ENCODE measurements at regions not wholly inside any gene's neighbourhood (a gene's known extent, or its start where the extent isn't known, plus 50 kb on each side); places are given as distances from the start of the nearest gene placed in this dataset.

DNA sequence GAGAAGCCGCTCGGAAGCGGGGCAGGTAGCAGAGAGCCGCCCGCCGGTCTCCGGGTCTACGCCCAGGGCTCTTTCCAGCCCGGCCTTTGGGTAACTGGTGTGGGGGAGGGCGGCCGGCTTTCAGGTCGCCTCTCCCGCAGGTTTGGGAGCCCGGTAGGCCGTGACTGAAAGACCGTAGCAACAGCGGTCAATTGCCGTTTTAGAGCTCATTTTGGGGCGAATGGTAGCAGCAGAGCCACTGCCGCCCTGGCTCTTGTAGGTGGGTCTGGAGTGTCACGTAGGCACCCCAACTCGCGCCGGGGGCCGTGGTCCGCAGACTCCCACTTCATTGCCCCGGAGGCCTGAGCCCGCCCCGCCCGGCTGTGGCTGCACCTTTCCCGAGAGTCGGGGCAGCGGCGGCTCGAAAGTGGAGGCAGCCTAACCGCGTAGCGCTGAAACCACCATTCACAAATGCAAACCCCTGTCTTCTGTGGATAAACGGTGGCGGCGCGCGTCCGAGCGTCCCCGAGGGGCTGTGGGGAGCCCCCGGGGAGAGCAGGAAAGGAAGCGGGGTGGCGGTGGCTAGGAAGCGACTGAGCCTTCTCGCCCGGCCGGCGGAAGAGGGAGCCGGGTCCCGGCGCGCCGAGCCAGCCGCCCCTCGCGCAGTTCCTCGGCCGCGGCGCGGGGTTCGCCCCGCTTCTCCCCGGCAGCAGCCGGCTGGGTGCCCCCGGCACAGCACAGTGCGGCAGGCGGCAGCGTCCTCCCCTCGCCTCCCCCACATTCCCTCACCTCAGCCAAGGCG is 2185.1 kb upstream of the TENM3 start:
- Histone ChIP-seq H3K4me1 (peaks cover 25% of the 10 kb centered on the region), H3K36me3 (no peaks in the 10 kb centered on the region), H3K27ac (no peak overlapping the region), H3K9me3 (no peaks in the 10 kb centered on the region), H3K27me3 (peaks cover 53% of the 10 kb centered on the region), H3K4me3 (peak overlapping the region; percentile 60)
- 2% methylated on average over 34 of the region's 77 CpGs for WGBS
- DNase-seq (ENCODE audit: low spot score in 2 of 2): no peak
- no peak for TF ChIP-seq POLR2AphosphoS5 (IDR thresholded peaks at IDR 0.05)
- TF ChIP-seq, protein P1, sequence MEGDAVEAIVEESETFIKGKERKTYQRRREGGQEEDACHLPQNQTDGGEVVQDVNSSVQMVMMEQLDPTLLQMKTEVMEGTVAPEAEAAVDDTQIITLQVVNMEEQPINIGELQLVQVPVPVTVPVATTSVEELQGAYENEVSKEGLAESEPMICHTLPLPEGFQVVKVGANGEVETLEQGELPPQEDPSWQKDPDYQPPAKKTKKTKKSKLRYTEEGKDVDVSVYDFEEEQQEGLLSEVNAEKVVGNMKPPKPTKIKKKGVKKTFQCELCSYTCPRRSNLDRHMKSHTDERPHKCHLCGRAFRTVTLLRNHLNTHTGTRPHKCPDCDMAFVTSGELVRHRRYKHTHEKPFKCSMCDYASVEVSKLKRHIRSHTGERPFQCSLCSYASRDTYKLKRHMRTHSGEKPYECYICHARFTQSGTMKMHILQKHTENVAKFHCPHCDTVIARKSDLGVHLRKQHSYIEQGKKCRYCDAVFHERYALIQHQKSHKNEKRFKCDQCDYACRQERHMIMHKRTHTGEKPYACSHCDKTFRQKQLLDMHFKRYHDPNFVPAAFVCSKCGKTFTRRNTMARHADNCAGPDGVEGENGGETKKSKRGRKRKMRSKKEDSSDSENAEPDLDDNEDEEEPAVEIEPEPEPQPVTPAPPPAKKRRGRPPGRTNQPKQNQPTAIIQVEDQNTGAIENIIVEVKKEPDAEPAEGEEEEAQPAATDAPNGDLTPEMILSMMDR (IDR thresholded peaks at IDR 0.05): no peak

DNA sequence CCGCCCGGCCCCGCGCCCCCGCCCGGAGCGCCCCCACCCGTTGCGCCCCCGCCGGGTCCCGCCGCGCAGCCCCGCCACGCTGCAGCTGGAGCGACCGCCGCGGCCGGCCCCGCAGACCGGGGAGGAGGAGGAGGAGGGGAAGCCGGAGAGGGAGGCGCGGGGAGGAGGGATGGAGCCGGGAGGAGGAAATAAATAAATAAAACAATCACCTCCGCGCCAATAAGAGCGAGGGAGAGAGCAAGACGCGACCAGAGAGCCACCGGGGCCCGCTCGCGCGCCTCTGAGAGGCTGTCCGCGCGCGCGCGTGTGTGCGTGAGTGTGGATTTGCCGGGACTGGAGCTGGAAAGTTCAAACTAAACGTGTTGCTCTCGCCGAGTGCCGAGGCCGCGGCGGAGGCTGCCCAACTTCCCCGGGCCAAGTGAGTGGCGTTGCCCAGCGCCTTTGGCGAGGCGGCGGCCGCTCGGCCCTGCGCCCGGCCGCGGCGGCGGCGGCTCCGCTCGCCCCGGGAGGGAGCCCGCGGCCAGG is 2184.4 kb upstream of the TENM3 start:
- DNase-seq (ENCODE audit: low spot score in 2 of 2): no peak
- under 1% methylated on average over 45 of the region's 72 CpGs for WGBS
- peaks cover 53% of the 10 kb centered on the region for H3K27me3 ChIP-seq
- H3K27ac ChIP-seq: no peak overlapping the region
- H3K9me3 ChIP-seq: no peaks in the 10 kb centered on the region
- no peak for TF ChIP-seq EP300 (IDR thresholded peaks at IDR 0.05)
- no peak for TF ChIP-seq POLR2A (IDR thresholded peaks at IDR 0.05)
- TF ChIP-seq, protein P1 (IDR thresholded peaks at IDR 0.05): no peak
- no peak for TF ChIP-seq POLR2AphosphoS5 (IDR thresholded peaks at IDR 0.05)
- no peaks in the 10 kb centered on the region for H3K36me3 ChIP-seq
- H3K4me1 ChIP-seq: peaks cover 25% of the 10 kb centered on the region
- H3K4me3 ChIP-seq: peak overlapping the region; percentile 60

DNA sequence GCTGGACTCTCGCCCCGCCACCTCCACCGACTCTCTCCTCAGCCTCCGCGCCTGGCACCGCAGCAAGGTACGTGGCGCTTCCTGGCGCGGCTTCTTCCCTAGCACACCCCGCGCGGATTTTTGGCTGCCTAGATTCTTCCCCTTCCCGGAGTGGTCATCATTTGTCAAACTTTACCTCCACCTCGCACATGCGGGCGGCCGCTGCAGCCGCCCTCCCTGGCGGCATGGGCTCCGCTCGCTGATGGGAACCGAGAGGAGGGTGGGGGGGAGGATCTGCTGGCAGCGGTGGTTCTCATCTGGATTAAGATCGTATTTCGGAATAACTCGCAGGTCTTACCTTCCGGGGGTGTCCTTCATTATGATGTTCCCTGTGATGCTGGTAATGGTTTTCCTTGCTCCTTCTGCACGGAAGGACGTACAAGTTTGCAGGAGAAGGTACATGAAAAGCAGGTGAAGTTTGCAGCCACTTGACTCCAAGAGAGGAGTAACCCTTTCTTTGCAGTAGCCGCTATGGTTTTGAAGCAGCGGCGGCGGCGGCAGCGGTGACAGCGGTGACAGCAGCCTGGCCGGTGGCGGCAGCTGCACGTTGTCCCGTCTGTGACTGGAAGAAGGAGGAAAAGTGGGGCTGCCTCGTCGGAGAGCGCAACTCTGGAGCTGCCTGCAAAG is 2183.9 kb upstream of the TENM3 start:
- Histone ChIP-seq H3K27me3 (peaks cover 53% of the 10 kb centered on the region), H3K4me1 (peaks cover 25% of the 10 kb centered on the region), H3K9me3 (no peaks in the 10 kb centered on the region), H3K4me3 (peak overlapping the region; percentile 60), H3K27ac (no peak overlapping the region), H3K36me3 (no peaks in the 10 kb centered on the region)
- no peak for DNase-seq (ENCODE audit: low spot score in 2 of 2)
- TF ChIP-seq, protein P1 (IDR thresholded peaks at IDR 0.05): no peak
- TF ChIP-seq POLR2AphosphoS5 (IDR thresholded peaks at IDR 0.05): no peak
- no peak for TF ChIP-seq EP300 (IDR thresholded peaks at IDR 0.05)
- no peak for TF ChIP-seq POLR2A (IDR thresholded peaks at IDR 0.05)
- WGBS: under 1% methylated on average over 38 of the region's 44 CpGs

DNA sequence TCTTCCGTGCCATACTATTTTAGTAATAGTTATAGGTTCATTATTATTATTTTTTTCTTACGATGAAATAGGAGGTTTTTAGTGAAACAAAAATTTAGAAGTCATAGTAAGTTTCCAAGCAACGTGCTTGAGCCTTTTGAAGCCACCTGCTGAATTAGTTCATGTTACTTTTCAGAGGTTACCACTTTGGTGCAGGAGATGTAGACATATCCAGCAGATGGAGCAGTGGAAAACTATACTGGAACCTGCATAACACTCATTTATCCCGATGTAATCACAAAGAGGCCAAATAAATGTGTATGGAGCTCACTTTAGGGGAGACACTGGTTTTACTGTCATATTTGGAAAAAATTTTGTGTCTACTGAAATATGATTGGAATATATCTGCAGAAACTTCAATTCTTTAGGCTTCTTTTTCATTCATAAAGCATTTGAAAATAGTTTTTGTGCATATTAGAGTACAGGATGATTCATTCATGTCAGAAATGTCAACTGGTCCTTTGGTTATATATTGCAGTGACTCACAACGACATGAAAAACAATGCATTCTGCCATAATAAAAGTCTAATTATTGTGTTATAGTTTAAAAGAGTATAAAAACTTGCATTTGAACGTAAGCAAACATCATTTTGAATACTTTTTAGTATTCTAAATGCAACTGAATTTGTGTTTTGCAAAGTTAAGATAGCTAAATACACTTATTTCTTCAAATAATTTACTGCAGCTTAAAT is 2182.9 kb upstream of the TENM3 start:
- no peaks in the 10 kb centered on the region for H3K36me3 ChIP-seq
- H3K4me3 ChIP-seq: no peak overlapping the region
- H3K27me3 ChIP-seq: peaks cover 53% of the 10 kb centered on the region
- peaks cover 25% of the 10 kb centered on the region for H3K4me1 ChIP-seq
- no peaks in the 10 kb centered on the region for H3K9me3 ChIP-seq
- TF ChIP-seq POLR2AphosphoS5 (IDR thresholded peaks at IDR 0.05) (no peak), EP300 (IDR thresholded peaks at IDR 0.05) (no peak)
- TF ChIP-seq, protein P1 (IDR thresholded peaks at IDR 0.05): no peak
- H3K27ac ChIP-seq: no peak overlapping the region
- no peak for DNase-seq (ENCODE audit: low spot score in 2 of 2)
- WGBS: 24% methylated on average over 6 of the region's 6 CpGs

DNA sequence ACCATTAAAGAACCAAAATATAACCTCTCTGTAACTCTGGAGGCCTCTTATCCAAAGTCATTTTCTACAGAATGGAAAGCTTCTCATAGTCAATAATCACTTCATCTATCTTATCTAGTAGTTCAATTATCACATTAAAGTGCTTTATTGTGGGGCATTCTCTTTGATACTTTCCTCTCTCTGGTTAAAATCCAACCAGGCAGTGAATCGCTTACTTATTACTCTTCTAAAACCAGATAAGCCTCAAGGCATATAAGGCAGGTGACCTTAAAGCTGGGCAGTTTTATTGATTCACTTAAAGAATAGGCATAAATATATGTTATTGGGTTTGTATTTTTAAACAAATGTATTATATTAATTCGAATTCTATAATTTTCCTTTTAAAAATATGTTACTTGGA is 2162.1 kb upstream of the TENM3 start:
- Histone ChIP-seq H3K27ac (no peak overlapping the region), H3K27me3 (no peaks in the 10 kb centered on the region), H3K4me3 (no peak overlapping the region), H3K9me3 (no peaks in the 10 kb centered on the region), H3K36me3 (no peaks in the 10 kb centered on the region), H3K4me1 (no peaks in the 10 kb centered on the region)
- WGBS: 73% methylated on average over 2 of the region's 2 CpGs
- DNase-seq (ENCODE audit: low spot score in 2 of 2): no peak
- TF ChIP-seq POLR2A (IDR thresholded peaks at IDR 0.05) (no peak), EP300 (IDR thresholded peaks at IDR 0.05) (no peak), POLR2AphosphoS5 (IDR thresholded peaks at IDR 0.05) (no peak)
- TF ChIP-seq, protein P1 (IDR thresholded peaks at IDR 0.05): no peak
